ENCODE measurements at regions not wholly inside any gene's neighbourhood (a gene's known extent, or its start where the extent isn't known, plus 50 kb on each side); places are given as distances from the start of the nearest gene placed in this dataset.

DNA sequence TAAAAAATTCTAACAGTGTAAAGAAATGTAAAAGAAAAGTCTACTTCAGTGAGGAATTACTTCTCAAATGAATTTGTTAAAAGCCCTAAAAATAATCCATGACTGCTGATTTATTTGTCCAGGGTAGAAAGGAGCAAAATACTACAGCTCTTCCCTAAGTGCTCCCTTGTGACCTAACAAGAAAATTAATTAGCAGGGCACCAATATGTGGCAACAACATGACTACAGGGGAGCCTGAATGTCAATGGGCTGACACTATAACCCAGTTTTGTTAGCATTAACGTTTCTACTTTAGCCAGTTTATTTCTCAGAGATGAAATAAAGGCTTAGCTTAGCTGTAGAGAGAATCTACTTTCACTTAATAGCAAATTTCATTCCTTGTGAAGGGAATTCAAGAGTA lies 918.9 kb upstream of the EPHA5 start:
- TF ChIP-seq, protein P1, sequence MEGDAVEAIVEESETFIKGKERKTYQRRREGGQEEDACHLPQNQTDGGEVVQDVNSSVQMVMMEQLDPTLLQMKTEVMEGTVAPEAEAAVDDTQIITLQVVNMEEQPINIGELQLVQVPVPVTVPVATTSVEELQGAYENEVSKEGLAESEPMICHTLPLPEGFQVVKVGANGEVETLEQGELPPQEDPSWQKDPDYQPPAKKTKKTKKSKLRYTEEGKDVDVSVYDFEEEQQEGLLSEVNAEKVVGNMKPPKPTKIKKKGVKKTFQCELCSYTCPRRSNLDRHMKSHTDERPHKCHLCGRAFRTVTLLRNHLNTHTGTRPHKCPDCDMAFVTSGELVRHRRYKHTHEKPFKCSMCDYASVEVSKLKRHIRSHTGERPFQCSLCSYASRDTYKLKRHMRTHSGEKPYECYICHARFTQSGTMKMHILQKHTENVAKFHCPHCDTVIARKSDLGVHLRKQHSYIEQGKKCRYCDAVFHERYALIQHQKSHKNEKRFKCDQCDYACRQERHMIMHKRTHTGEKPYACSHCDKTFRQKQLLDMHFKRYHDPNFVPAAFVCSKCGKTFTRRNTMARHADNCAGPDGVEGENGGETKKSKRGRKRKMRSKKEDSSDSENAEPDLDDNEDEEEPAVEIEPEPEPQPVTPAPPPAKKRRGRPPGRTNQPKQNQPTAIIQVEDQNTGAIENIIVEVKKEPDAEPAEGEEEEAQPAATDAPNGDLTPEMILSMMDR (IDR thresholded peaks at IDR 0.05; ENCODE audit: low read length) = no peak
- TF ChIP-seq EZH2 (optimal IDR thresholded peaks at IDR 0.05; ENCODE audit: low read depth, low read length) = no peak
- no peak for TF ChIP-seq EZH2phosphoT487 (IDR thresholded peaks at IDR 0.05; ENCODE audit: low read length)

All from MM.1S (cell line).